Vagina (tissue), 2 donors: ENCODE measurements at regions not wholly inside any gene's neighbourhood (a gene's known extent, or its start where the extent isn't known, plus 50 kb on each side); places are given as distances from the start of the nearest gene placed in this dataset.

Experiments
- CTCF ChIP-seq, 3 experiments: fragments of 450-650 bp in 2 of 3; fragments of 200-600 bp in 1 of 3; sonication (generic) in 1 of 3; IDR thresholded peaks; one replicate each; pipeline ENCODE4 v1.5.1; 2017 to 2019; ENCODE audit warnings: antibody characterized with exemption in 3 of 3, mild to moderate bottlenecking in 2 of 3, moderate library complexity in 2 of 3
- POLR2A ChIP-seq, 2 donors: fragments of 450-650 bp; IDR thresholded peaks; one replicate each; pipeline ENCODE4 v1.6.1; 2017; ENCODE audit warnings: antibody characterized with exemption in 2 of 2, mild to moderate bottlenecking in 2 of 2, moderate library complexity in 2 of 2
- POLR2AphosphoS5 ChIP-seq, 2 donors: sonication (generic); formaldehyde crosslinking; IDR thresholded peaks; one replicate each; pipeline ENCODE4 v1.9.0; 2017; ENCODE audit warnings: antibody characterized with exemption in 2 of 2, mild to moderate bottlenecking in 2 of 2, low read depth in 1 of 2; ENCODE audit not compliant: insufficient read depth in 1 of 2

DNA sequence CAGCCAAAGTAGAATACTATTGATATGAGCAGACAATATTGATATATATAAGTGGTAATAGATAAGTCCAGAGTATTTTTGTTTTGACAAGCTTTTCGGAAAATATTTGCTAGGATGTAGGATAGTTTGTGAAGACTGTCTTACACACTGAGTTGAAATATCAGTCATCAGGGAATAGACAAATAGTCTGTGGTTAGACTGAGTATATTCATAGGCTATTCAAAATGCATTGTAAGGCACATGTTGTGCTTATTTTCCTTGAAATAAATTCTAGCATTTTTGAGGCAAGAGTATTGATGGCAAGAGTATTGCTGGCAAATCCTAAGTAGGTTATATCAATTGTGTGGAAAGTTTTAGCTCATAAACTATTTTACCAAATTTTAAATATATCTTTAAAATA is 201.1 kb downstream of the LRIG3 start:
- TF ChIP-seq CTCF (IDR thresholded peaks at IDR 0.05) (no peak), POLR2A (IDR thresholded peaks at IDR 0.05) (no peak), POLR2AphosphoS5 (IDR thresholded peaks at IDR 0.05; ENCODE audit: insufficient read depth in 1 of 2, low read depth in 1 of 2) (no peak)
